OCI-LY7 (cell line): ENCODE measurements at regions not wholly inside any gene's neighbourhood (a gene's known extent, or its start where the extent isn't known, plus 50 kb on each side); places are given as distances from the start of the nearest gene placed in this dataset.

Experiments used
- CTCF ChIP-seq: fragments of 200-600 bp; sonication (generic); conservative IDR thresholded peaks from 2 replicates; pipeline ENCODE4 v1.5.1; 2014; ENCODE audit warnings: mild to moderate bottlenecking, antibody characterized with exemption, low read length, moderate library complexity, mixed read lengths
- EZH2phosphoT487 ChIP-seq: fragments of 200-600 bp; sonication (generic); IDR thresholded peaks from 2 replicates; pipeline ENCODE4 v1.6.1; 2018; ENCODE audit warnings: low read depth, borderline replicate concordance, mild to moderate bottlenecking, mixed run types, antibody characterized with exemption, low read length, moderate library complexity, mixed read lengths

DNA sequence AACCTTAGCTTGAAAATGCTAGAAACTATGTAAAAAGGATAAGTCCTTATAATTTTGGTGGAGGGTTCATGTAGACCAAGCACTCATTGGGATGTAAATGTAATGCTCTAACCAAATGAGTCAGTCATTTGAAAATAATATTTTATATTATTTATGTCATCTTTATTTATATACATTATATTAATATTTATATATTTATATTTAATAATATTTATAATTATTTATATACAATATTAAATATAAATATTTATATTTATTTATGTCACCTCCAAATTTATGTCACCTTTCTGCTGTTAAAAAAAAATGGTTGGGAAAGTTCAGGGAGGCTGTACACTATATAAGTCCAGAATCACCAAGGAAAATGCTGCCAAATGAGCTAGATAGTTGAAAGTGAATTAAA is 254.3 kb downstream of the FIGN start:
- TF ChIP-seq CTCF, result no peak
- no peak for TF ChIP-seq EZH2phosphoT487
